Mammary epithelial cell (primary cell): ENCODE measurements at regions not wholly inside any gene's neighbourhood (a gene's known extent, or its start where the extent isn't known, plus 50 kb on each side); places are given as distances from the start of the nearest gene placed in this dataset.

Experiments used
- CTCF ChIP-seq, 2 donors: IDR thresholded peaks in 1 of 2; conservative IDR thresholded peaks in 1 of 2; 2 replicates each; pipeline ENCODE4 v1.5.1; 2011 to 2012; ENCODE audit warnings: inconsistent platforms in 2 of 2, low read length in 2 of 2, mild to moderate bottlenecking in 2 of 2, control low read depth in 1 of 2, low read depth in 1 of 2; ENCODE audit not compliant: insufficient read depth in 1 of 2; ENCODE audit errors: extremely low read depth in 1 of 2
- EZH2 ChIP-seq: IDR thresholded peaks from 2 replicates; pipeline ENCODE4 v1.6.1; 2012; ENCODE audit warnings: low read length, inconsistent platforms, borderline replicate concordance

DNA sequence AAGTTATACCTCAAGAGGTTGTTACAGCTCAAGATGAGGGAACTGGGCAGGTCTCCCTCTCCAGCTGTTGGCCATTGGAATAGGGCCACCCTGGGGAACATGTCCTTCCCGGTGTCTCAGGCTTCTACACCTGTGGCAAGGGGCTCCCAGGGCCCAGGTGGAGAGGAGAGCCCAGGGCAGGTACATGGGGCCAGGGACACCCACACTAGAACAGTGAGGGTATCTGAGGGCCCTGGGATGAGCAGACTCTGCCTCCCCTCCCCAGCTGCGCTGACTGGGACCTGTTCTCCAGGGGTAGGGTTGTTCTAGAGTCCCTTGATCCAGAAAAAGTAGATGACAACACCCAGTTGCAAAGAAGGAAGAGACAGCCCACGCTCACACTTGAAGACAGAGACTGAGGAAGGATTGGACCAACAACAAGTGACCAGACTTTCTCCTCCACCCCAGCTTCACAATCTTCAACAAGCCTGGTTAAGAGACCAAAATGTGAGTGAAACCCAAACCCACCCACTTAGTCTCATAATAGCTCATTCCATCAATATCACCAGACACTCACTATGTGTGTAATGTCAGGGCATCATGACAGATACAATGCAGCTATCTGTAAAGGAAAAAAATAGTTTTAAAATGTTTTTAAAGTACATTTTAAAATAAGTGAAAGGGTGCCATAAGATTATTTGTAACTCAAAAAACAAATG, 439.3 kb downstream of the NPHP4 start:
- no peak for TF ChIP-seq CTCF (conservative IDR thresholded peaks at IDR 0.05 in 1 of 2, IDR thresholded peaks at IDR 0.05 in 1 of 2; ENCODE audit: extremely low read depth in 1 of 2, insufficient read depth in 1 of 2, low read depth in 1 of 2, low read length in 2 of 2)
- no peak for TF ChIP-seq EZH2
